ENCODE measurements at regions not wholly inside any gene's neighbourhood (a gene's known extent, or its start where the extent isn't known, plus 50 kb on each side); places are given as distances from the start of the nearest gene placed in this dataset.

GRCh38 chr6:40298207-40298606 is 289.0 kb downstream of the LRFN2 start:
- H3K4me3 ChIP-seq (ENCODE audit: low read depth, low read length) = no peak overlapping the region
- H3K27me3 ChIP-seq (ENCODE audit: insufficient read depth, low read depth, severe bottlenecking) = no peaks in the 10 kb centered on the region
- no peaks in the 10 kb centered on the region for H3K36me3 ChIP-seq
- no peak overlapping the region for H3K27ac ChIP-seq
- peaks cover 7% of the 10 kb centered on the region for H3K9me3 ChIP-seq (ENCODE audit: severe bottlenecking)
- no peak for DNase-seq
- TF ChIP-seq CTCF (IDR thresholded peaks at IDR 0.05; ENCODE audit: low read depth, low read length) = no peak

DNA sequence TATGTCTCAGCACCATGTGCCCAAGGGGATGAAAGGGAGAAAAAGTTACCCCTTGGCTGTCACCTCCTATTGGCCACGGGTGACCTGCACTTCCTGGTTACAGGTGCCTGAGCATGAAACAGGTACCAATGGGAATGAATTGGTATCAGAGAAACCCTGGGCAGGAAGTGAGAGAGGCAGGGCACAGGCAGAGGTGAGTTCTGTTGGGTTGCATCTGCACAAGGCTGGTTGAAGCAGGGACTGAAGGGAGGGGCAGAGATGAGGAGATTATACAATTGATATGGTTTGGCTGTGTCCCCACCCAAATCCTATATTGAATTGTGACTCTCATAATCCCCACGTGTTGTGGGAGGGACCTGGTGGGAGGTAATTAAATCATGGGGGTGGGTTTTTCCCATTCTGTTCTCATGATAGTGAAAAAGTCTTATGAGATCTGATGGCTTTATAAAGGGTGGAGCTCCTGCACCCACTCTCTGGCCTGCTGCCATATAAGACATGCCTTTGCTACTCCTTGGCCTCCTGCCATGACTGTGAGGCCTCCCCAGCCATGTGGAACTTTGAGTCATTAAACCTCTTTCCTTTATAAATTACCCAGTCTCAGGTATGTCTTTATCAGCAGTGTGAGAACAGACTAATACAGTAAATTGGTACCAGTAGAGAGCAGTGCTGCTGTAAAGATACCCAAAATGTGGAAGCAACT is 291.8 kb downstream of the LRFN2 start:
- H3K36me3 ChIP-seq = no peaks in the 10 kb centered on the region
- H3K27me3 ChIP-seq (ENCODE audit: insufficient read depth, low read depth, severe bottlenecking) = no peaks in the 10 kb centered on the region
- no peak overlapping the region for H3K27ac ChIP-seq
- TF ChIP-seq CTCF (IDR thresholded peaks at IDR 0.05; ENCODE audit: low read depth, low read length) = no peak
- H3K9me3 ChIP-seq (ENCODE audit: severe bottlenecking) = peaks cover 7% of the 10 kb centered on the region
- no peak overlapping the region for H3K4me3 ChIP-seq (ENCODE audit: low read depth, low read length)
- DNase-seq = no peak

GRCh38 chr6:40293460-40294185 is 293.5 kb downstream of the LRFN2 start:
- DNase-seq = peak; percentile 54
- Histone ChIP-seq H3K27ac (no peak overlapping the region), H3K9me3 (ENCODE audit: severe bottlenecking) (peaks cover 5% of the 10 kb centered on the region), H3K27me3 (ENCODE audit: insufficient read depth, low read depth, severe bottlenecking) (no peaks in the 10 kb centered on the region), H3K36me3 (no peaks in the 10 kb centered on the region), H3K4me3 (ENCODE audit: low read depth, low read length) (no peak overlapping the region)
- TF ChIP-seq CTCF (IDR thresholded peaks at IDR 0.05; ENCODE audit: low read depth, low read length) = 0 out of 2 replicates have a peak, but pooled peaks have one; percentile 14

- Histone ChIP-seq H3K27ac (no peak overlapping the region), H3K27me3 (ENCODE audit: insufficient read depth, low read depth, severe bottlenecking) (no peaks in the 10 kb centered on the region), H3K4me3 (ENCODE audit: low read depth, low read length) (no peak overlapping the region), H3K9me3 (ENCODE audit: severe bottlenecking) (peaks cover under 1% of the 10 kb centered on the region), H3K36me3 (no peaks in the 10 kb centered on the region)
- TF ChIP-seq CTCF (IDR thresholded peaks at IDR 0.05; ENCODE audit: low read depth, low read length) = no peak
- no peak for DNase-seq
Observed at GRCh38 chr6:40293060-40293459, 294.1 kb downstream of the LRFN2 start.

DNA sequence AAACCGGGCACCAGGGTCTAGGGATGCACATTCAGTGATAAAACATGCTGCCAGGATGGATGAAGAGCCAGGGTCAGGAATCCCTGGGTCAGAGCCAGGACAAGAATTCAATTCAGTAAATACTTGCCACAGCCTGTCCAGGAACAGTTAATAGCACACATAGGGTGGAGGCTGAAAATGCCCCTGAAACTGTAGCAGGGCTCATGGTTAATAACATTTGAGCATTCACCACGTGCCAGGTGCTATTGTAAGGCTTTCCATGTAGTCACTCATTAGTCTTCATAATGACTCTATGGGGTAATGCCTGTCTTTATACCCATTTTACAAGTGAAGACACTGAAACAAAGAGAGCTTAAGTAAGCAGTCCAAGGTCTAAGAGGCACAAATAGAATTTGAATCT is 296.3 kb downstream of the LRFN2 start:
- no peak overlapping the region for H3K4me3 ChIP-seq (ENCODE audit: low read depth, low read length)
- H3K9me3 ChIP-seq (ENCODE audit: severe bottlenecking) = no peaks in the 10 kb centered on the region
- H3K27ac ChIP-seq = no peak overlapping the region
- H3K27me3 ChIP-seq (ENCODE audit: insufficient read depth, low read depth, severe bottlenecking) = no peaks in the 10 kb centered on the region
- no peak for TF ChIP-seq CTCF (IDR thresholded peaks at IDR 0.05; ENCODE audit: low read depth, low read length)
- no peaks in the 10 kb centered on the region for H3K36me3 ChIP-seq
- no peak for DNase-seq
